ENCODE measurements at regions not wholly inside any gene's neighbourhood (a gene's known extent, or its start where the extent isn't known, plus 50 kb on each side); places are given as distances from the start of the nearest gene placed in this dataset.

DNA sequence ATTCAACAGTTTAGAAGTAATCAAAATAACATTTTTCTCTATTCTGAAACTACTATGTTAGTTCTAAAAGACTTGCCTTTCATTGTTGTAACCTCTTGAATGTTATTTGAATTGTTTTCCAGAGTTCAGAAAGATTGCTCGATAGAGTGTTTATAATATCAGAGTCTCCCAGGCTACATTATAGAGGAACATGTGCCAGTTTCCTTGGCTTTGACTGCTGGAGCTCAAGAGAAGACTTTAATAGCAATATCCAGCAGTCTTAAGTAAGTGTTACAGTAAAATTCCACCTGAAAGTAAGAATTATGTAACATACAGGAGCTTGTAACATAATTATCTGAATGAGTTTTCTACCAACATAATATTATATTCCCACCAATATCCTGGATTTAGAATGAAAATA, 991.8 kb upstream of the ADGRB3 start:
- no peaks in the 10 kb centered on the region for H3K27me3 ChIP-seq
- intact Hi-C loops (cut with DNase I) = no loop called here
- DNase-seq (ENCODE audit: low spot score in 2 of 2) = no peak
- no peaks in the 10 kb centered on the region for H3K36me3 ChIP-seq
- no peaks in the 10 kb centered on the region for H3K9me3 ChIP-seq
- H3K27ac ChIP-seq = no peak overlapping the region
- no peaks in the 10 kb centered on the region for H3K4me1 ChIP-seq
- no peak overlapping the region for H3K4me3 ChIP-seq
- TF ChIP-seq, protein P1, sequence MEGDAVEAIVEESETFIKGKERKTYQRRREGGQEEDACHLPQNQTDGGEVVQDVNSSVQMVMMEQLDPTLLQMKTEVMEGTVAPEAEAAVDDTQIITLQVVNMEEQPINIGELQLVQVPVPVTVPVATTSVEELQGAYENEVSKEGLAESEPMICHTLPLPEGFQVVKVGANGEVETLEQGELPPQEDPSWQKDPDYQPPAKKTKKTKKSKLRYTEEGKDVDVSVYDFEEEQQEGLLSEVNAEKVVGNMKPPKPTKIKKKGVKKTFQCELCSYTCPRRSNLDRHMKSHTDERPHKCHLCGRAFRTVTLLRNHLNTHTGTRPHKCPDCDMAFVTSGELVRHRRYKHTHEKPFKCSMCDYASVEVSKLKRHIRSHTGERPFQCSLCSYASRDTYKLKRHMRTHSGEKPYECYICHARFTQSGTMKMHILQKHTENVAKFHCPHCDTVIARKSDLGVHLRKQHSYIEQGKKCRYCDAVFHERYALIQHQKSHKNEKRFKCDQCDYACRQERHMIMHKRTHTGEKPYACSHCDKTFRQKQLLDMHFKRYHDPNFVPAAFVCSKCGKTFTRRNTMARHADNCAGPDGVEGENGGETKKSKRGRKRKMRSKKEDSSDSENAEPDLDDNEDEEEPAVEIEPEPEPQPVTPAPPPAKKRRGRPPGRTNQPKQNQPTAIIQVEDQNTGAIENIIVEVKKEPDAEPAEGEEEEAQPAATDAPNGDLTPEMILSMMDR (IDR thresholded peaks at IDR 0.05) = no peak

DNA sequence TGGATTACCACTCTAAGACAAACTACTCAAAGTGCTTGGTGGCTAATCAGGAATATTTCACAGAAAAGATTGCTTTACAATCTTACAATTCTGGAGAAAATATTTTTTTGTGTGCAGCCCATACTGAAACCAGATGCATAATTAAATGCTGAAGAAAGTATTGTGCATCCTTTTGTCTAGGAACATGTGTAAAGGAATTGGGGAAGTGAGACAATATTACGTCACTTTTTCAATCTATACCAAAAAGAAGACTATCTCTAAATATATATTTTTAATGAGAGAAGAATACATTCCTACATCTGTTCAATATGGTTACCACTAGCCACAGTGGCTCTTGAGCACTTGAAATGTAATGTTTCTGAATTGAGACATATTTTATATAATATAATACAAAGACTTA, 992.5 kb upstream of the ADGRB3 start:
- Histone ChIP-seq H3K4me3 (no peak overlapping the region), H3K9me3 (no peaks in the 10 kb centered on the region), H3K4me1 (no peaks in the 10 kb centered on the region), H3K36me3 (no peaks in the 10 kb centered on the region), H3K27me3 (no peaks in the 10 kb centered on the region), H3K27ac (no peak overlapping the region)
- intact Hi-C loops (cut with DNase I) = no loop called here
- TF ChIP-seq, protein P1 (IDR thresholded peaks at IDR 0.05) = no peak
- no peak for DNase-seq (ENCODE audit: low spot score in 2 of 2)

DNA sequence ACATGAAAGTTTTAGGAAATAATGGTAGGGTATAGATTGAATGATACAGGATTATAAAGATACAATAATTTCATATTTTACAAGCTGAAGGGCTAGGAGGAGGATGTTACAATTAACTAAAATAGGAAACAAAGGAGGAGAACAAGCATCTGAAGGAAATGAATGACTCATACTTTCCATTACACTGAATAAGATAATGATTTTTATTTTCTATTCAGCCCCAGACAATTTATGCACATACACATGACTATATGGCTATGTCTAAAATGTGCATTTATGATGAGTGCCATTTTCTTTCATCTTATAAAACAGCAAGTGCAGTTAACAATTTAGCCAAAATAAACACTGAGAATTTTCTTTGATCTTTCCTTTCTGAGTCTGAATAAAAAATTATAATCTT, 994.6 kb upstream of the ADGRB3 start:
- Histone ChIP-seq H3K27ac (no peak overlapping the region), H3K36me3 (no peaks in the 10 kb centered on the region), H3K27me3 (no peaks in the 10 kb centered on the region), H3K9me3 (no peaks in the 10 kb centered on the region), H3K4me3 (no peak overlapping the region), H3K4me1 (no peaks in the 10 kb centered on the region)
- DNase-seq (ENCODE audit: low spot score in 2 of 2) = no peak
- intact Hi-C loops (cut with DNase I) = no loop called here
- TF ChIP-seq, protein P1 (IDR thresholded peaks at IDR 0.05) = no peak

DNA sequence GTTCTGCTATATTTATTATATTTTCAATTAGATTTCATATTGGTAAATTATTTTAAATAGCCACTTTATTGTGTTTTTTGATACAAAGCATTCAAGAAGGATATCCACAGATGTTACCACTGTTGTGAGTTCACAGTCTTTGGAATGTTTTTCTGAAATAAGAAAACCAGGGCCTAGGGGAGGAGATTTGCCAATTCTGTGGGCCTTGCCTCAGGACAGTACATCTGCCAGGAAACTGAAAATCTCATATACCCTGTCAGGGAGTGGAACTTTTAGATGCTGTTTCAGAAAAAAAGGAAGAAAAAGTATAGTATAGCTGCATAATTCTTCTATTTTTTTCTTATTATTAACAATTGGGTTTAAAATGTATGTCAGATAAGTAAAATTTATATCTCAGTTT, 995.9 kb upstream of the ADGRB3 start:
- no peaks in the 10 kb centered on the region for H3K9me3 ChIP-seq
- H3K27me3 ChIP-seq = no peaks in the 10 kb centered on the region
- H3K4me1 ChIP-seq = no peaks in the 10 kb centered on the region
- TF ChIP-seq, protein P1 (IDR thresholded peaks at IDR 0.05) = no peak
- H3K4me3 ChIP-seq = no peak overlapping the region
- DNase-seq (ENCODE audit: low spot score in 2 of 2) = no peak
- intact Hi-C loops (cut with DNase I) = no loop called here
- H3K36me3 ChIP-seq = no peaks in the 10 kb centered on the region
- no peak overlapping the region for H3K27ac ChIP-seq

DNA sequence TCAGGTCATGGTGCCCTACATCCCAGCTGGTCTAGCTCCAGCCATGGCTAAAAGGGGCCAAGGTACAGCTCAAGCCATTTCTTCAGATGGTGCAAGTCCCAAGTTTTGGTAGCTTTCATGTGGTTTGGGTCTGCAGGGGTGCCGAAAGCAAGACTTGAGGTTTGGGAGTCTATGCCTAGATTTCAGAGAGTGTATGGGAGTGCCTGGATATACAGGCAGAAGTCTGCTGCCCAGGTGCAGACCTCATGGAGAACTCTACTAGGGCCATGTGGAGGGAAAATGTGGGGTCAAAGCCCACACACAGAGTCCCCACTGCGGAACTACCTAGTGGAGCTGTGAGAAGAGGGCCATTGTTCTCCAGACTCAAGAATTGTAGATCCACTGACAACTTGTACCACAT, 1000.9 kb upstream of the ADGRB3 start:
- Histone ChIP-seq H3K27me3 (no peaks in the 10 kb centered on the region), H3K4me1 (no peaks in the 10 kb centered on the region), H3K27ac (no peak overlapping the region), H3K9me3 (no peaks in the 10 kb centered on the region), H3K36me3 (no peaks in the 10 kb centered on the region), H3K4me3 (no peak overlapping the region)
- TF ChIP-seq, protein P1 (IDR thresholded peaks at IDR 0.05) = no peak
- DNase-seq (ENCODE audit: low spot score in 2 of 2) = no peak
- intact Hi-C loops (cut with DNase I) = no loop called here

DNA sequence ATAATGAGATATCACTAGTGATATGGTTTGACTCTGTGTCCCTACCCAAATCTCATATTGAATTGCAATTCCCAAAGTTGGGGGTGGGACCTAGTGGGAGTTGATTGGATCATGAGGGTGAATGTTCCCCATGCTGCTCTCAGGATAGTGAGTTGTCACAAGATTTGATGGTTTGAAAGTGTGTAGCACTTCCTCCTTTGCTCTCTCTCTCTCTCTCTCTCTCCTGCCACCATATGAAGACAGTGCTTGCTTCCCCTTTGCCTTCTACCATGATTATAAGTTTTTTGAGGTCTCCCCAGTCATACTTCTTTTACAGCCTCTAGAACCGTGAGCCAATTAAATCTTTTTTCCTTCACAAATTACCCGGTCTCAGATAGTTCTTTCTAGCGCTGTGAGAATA, 1002.0 kb upstream of the ADGRB3 start:
- no peaks in the 10 kb centered on the region for H3K4me1 ChIP-seq
- H3K4me3 ChIP-seq = no peak overlapping the region
- DNase-seq (ENCODE audit: low spot score in 2 of 2) = no peak
- intact Hi-C loops (cut with DNase I) = no loop called here
- TF ChIP-seq, protein P1 (IDR thresholded peaks at IDR 0.05) = no peak
- no peaks in the 10 kb centered on the region for H3K9me3 ChIP-seq
- H3K27ac ChIP-seq = no peak overlapping the region
- no peaks in the 10 kb centered on the region for H3K36me3 ChIP-seq
- H3K27me3 ChIP-seq = no peaks in the 10 kb centered on the region

Measured in ascending aorta (tissue), 2 donors.